AG08395 (cell line): ENCODE measurements at regions not wholly inside any gene's neighbourhood (a gene's known extent, or its start where the extent isn't known, plus 50 kb on each side); places are given as distances from the start of the nearest gene placed in this dataset.

Experiments used
- DNase-seq: peaks from one replicate; pipeline ENCODE4 v3.0.0; 2012; ENCODE audit warnings: mixed read lengths, low spot score

DNA sequence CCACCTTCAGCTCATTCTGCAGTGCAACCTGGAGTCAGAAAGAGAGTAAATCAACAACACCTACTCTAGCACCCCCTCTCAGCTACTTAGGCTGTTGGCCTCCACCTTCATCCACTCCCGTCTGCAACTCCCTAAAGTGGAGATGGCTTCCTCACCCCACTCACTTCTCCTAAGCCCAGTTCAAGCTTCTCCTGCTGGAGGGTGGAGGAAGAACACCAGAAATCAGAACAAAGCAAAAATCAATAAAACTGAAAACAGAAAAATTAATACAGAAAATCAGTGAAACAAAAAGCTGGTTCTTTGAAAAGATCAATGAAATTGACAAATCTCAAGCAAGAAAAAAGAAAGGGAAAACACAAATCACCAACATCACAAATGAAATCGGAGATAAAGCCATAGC, 191.7 kb downstream of the ANAPC1 start:
- no peak for DNase-seq

DNA sequence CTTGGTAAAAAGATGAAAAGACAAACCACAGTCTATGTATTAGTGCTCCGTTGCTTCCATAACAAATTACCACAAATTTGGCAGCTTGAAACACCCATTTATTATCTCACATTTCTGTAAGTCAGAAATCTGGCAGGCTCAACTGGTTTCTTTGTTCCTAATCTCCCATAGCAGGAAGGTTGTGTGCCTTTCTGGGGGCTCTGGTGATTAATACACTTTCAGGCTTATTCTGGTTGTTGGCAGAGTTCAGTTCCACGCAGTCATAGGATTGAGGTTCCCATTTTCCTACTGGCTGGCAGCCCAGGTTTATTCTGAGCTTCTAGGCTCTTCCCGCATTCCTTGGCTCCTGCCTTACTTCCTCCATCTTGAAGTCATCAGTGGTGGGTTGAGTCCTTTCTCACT, 189.3 kb downstream of the ANAPC1 start:
- peak; percentile 87 for DNase-seq

DNA sequence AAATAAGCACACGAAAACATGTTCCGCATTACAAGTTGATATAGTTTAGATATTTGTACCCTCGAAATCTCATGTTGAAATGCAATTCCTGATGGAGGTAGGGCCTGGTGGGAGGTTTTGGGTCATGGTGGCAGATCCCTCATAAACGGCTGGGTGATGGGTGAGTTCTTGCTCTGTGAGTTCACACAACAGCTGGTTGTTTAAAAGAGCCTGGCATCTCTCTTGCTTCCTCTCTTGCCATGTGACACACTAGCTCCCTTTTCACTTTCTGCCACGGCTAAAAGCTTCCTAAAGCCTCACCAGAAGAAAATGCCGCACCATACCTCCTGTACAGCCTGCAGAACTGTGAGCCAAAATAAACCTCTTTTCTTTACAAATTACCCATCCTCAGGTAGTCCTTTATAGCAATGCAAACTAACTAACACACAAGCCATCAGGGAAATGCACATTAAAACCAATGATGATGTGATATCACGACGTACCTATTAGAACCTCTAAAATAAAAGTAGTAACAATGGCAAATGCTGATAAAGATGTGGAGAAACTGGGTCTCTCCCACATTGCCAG, 188.5 kb downstream of the ANAPC1 start:
- DNase-seq, result no peak

DNA sequence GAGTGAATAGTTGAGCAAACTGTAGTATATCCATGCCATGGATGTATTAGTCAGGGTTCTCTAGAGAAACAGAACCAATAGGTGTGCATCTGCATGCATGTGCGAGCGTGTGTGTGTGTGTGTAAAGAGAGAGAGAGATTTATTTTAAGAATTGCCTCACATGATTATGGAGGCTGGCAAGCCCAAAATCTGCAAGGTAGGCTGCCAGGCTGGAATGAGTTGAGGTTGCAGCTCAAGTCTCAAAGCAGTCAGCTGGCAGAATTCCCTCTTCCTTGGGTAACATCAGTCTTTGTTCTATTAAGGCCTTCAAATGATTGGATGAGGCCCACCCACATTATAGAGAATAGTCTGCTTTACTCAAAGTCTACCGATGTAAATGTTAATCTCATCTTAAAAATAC, 187.8 kb downstream of the ANAPC1 start:
- DNase-seq, result no peak

DNA sequence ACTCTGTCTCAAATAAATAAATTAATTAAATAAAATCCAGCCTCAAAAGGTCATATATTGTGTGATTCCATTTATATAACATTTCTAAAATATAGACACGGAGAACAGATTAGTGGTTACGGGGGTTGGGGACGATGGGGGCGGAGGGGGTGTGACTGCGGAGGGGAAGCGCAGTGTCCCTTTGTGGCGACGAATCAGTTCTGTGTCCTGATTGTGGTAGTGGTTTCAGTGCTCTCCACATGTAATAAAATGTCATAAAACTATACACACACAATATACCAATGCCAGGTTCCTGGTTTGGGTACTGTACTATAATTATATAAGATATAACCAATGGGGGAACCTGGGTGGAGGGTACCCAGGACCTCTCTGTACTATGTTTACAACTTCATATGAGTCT, 186.4 kb downstream of the ANAPC1 start:
- no peak for DNase-seq

DNA sequence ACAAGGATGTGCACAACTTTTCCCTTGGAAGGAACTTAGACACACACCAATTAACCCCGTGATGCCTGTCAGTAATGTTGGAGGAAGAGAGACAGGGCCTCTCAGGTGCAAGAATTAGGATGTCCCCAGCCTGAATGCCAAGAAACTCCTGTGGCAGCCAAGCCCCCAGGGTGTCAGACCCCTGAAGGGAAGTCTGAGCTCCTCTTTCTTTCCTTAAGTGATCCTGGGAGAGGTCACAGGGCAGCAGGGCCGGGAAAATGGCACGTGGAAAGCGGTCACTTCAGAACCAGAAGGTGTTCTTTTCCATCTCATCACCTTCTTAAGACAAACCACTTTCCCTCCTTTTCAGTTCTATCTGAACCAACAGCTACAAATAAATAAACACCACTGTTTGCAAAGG, 185.9 kb downstream of the ANAPC1 start:
- no peak for DNase-seq

DNA sequence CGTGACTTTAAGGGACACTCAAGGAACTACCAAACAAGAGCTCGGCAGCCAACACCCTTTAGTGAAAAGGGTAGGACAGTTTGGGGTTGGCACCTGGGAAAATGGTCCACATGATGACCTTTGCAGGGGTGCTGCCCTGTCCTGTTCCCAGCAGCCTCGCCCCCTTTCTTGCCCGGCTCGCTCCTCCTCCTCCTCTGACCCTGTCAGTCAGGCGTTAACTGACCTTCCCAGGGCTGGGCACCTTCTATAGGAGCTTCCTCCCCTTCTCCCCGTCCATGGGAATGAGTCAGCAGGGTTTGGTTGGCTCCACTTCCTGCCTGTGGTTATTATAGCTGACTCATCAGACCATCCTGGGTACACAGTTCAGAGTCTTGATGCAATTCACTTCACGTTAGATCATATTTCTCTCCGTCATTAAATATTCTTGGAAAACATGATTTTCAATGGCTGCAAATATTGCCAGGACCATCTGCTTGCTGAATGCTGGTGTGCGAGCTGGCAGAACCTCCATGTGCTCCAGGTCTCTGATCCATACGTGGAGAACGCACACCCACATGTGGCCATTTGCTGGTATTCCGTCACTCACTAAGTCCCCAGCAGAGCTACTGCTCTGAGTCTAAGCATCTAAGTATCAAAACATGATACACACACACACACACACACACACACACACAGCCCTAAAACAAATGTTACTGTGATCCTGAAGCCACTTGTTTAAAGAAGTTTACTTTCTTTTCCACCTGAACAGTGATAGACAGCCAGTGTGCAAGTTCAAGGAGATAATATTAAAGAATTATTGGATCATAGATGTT, 185.0 kb downstream of the ANAPC1 start:
- peak; percentile 98 for DNase-seq

DNA sequence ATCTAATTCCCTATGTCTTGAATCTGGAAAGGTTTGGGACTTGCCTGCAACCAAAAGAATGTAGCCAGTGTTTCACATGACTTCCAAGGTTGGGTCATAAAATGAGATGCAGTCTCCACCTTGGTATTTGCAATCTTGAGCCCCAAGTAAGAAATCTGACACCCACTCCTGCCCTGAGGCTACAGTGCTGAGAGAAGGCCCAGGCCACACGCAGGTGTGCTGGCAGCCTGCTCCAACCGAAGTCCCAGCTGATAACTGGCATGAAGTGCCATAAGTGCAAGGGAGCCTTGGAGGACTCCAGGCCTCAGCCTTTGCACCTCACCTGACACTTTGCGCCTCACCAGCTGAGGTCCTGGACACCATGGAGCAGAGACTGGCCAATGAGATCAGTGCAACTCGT, 182.7 kb downstream of the ANAPC1 start:
- DNase-seq, result no peak

DNA sequence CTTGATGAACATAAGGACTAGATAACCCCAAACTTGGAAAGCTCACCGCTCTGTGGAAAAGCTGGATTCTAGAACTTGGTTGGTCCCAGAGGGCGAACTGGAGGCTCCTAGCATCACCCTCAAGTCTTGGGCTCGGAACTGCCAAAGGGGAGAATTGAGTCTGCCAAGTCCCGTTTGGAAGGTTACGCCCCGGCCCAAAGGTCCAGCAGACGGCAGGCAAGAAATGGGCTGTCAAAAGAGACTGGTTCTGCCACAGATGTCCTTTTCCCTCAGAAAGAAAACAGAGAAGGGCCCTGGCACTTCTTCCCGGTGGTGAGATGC, 182.2 kb downstream of the ANAPC1 start:
- DNase-seq, result no peak

DNA sequence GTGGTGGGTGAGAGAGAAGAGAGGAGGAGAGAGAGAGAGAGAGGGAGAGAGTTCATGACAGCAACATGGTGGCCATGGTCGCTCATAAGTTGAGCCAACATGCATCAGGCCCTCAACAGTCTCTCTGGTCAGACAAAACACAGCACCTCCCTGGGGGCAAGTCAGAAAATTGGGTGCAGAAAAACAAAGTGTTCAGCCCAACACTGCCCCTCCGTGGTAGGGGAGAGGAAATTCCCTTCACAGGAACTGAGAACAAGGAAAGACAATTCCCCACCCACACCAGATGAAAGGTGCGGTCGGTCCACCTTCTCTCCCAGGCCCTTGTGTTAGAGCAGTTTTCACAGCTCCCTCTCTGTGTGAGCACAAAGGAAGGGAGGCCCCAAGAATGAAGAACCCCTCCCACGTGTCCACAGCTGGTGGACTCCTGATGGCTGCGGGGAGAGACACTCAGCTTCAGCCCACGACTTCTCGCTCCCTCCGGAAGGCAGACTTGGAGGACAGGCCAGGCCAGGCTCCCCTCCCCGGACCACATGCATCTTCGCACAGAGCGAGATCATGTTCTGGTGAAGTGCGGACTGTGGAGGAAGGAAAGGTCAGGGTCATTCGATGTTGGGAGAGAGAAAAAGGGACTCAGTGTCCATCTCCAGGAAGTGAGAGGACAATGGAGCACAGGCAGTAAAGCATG, 181.7 kb downstream of the ANAPC1 start:
- peak; percentile 58 for DNase-seq

DNA sequence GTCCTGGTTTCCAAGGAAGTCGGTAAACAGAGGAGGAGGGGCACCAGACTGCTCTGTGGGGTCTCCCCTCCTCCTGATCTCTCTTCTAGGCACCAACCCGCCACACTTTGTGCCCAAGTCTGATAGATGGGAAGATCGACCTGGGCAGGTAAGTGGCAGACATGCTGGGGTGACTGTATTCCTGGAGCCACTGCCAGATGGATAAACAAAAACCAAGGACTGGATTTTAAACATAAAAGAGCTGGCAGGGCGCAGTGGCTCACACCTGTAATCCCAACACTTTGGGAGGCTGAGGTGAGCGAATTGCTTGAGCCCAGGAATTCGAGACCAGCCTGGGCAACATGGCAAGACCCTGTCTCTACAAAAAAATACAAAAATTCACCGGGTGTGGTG, 181.2 kb downstream of the ANAPC1 start:
- no peak for DNase-seq

DNA sequence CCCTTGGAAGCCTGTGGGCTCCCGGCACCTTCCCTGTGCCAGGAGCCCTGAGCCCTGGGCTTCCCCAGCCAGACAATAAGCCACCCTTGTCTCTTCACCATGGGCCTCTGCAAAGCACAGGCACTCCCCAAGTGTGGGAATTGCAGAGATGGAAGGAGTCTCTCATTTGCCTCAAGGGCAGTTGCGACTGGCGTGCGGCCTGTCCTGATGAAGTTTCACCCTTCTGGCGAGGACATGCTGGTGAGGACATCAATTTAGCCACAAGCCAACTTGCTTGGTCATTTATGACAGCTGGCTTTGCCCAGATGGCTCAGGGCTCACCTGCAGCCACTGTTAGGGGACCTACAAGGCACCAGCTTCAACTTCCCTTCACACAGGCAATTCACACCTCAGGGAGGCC, 180.2 kb downstream of the ANAPC1 start:
- no peak for DNase-seq

DNA sequence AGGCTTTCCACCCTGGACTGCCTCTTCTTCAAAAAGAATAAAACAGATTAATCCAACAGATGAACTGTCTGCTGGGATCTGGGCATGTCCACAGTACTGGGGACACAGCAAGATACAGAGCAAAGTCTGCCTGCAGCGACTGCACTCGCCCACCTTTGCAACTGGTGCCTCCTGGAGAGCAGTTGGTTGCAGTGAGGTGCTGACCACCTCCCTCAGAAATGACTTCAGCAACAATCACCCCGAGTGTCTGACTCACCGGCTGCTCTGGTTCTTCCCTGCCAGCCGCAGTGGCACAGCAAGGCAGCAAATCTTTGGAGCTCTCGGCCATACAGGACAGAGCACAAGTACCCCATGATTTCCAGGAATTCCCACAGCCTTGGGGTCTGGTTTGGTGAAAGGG, 179.7 kb downstream of the ANAPC1 start:
- peak; percentile 55 for DNase-seq

DNA sequence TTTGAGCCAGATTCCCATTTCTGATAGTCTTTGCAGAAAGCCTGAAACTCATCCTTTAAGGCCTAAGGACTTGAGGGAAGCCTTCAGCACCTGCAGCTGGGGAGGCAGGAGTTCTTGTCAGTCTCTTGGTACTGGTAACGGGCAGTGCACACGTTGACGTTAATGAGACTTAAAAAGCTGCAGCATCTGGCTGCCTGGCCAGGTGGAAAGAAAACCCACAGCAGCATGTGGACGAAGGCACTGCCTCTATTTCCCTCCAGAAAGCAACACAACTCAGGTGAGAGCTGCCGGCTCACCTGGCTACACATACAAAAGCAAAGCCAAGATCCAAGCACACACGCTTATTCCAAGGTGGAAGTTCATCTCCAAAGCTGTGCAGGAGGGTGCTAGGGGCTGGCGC, 178.8 kb downstream of the ANAPC1 start:
- no peak for DNase-seq

DNA sequence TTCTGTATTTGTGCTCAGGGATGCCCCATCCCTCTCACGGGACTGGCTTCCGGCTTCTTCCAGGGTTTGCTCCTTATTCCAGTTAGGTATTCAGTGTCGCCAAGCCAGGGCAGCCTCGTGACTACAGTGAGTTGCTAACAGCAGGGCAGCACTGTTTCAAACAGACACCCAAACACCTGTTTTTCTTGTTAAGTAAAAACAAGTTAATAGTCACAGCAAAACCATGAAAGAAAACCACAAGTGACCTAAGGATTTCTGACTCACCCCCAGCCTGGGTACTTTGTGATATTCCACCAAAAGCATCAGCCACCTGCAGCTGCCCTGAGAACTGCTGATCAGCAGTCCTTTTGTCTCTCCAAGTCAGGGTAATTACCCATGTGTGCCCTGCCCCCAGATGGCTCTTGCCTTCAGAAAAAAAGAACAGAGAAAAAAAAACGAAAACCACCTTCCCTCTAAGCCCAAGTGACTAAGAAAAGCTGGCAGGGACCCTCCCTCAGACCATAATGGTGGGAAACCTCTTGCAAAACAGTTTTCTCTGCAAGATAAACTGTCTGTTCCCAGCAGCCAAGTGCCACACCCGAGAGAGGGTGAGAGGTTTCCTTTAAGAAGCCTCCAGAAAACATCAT, 178.2 kb downstream of the ANAPC1 start:
- peak; percentile 44 for DNase-seq

DNA sequence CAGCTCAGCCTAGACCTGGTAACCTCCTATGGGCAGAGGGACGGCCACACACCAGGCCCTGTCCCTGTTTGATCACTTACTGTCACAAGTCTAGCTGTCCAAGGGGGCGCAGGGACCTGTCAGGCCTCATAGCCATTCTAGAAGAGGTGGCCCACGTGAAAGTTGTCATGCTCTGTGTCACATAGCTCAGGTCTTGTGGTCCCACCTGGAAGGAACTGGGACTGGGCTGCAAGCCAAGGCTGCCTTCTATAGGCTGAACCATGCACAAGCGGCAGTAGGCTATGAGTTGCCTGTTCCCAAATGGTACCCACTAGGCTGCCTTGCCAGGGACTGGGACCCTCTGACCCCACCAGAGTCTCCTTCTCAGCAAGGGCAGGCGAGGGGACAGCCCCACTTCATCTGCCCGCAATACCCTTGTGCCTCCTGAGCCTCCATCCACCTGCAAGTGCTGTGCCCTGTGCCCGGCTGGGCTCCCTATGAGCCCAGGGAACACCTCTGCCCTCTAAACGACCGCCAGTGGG, 177.5 kb downstream of the ANAPC1 start:
- no peak for DNase-seq

DNA sequence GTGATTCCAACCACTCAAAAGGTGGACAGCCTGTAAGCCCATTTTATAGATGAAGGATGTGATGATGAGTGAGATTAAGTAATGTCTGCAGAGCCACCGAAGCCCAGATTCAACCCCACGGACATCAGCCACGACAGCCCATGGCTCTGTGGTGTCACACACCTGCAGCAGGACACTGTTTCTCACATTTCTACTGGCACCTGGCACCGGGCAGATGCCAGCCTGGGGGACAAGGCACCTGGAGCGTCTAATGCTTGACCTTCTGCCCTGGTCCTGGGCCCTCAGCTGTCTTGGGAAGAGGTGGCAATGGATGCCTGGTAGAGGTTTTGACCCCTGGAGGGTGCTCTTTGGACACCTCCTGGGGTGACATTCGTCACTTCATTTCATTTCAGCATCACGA, 176.3 kb downstream of the ANAPC1 start:
- no peak for DNase-seq

DNA sequence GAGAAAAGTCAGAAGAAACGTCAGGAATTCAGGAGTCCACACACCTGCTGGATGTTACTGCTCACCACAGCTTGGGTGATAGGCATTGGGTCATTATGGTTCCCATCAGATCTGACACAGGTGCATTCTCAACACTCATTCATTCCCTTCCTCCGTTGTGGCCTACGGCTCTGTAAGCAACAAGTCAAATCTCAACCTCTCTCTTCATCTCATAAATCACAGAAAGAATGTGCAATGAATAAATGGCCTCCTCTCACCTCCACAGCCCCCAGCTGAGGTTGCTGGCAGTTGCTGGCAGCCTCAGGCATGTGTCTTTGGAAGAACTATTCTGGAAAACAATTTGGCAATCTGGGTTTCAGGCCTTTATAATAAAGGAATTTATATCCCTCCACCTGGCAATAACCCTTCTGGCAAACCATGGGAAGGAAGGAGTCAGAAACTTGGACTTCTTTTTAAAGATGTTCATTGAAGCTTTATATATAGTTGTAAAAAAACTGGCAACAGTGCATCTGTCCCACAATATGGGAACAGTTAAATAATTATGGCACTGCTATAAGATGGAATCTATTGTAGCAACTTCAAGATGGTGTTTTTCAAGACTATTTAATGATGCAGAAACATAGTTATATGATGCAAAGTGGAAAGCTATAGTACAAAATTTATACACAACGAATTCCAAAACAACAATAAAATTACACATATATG, 175.4 kb downstream of the ANAPC1 start:
- no peak for DNase-seq

DNA sequence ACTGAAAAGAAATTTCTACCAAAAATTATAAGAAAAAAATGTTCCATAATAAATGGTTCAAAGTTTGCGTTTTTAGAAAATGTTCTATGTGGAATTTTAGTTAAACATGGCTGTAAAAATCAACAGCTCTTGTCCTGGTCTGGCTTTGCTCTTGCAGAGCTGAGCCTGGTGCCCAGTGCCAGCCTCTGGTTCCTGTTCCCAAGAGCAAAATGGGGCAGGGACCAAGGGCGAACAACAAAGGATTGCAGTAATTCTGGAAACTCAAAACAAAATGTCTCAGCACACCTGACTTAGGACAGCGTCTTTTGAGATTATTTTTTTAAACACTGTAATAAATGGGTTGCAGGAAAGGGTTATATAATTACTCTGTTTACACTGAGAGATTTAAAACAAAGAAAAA, 174.7 kb downstream of the ANAPC1 start:
- no peak for DNase-seq

DNA sequence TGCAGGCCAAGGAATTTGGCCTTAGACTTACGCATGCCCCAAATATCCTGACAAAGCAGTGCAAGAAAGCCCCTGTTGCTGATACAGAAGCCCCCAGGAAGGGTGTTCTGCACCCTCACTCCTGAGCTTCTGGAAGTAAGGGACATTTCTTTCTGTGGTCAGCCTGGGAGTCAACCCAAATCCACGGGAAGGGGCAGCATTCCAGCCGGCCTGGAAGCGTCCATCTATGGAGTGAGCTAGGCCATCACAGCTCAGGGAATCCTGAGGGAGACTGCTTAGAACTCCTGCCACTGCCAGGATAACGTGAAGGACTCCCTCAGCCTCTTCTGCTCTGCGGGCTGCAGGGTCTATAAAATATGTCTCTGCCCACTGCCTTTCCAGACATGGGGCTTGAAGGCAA, 173.9 kb downstream of the ANAPC1 start:
- DNase-seq, result no peak

DNA sequence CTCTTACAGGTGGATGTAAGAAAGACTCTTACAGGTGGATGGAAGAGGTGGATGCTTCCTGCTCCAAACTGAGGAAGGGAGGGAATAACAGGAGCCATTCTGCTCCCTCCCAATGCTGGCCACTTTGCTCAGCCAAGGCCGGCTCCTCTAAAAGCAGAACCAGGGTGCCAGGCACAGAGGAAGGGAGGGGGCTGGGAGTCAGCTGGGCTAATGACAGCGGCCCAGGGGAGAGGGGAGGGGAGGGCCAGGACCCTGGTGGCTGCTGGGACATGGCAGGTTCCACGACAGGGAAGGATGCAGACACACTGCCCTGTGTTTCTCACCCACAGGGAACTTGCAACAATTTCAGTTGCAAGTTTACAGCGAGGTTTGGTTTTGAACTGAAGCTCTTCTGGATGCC, 173.4 kb downstream of the ANAPC1 start:
- DNase-seq, result no peak

DNA sequence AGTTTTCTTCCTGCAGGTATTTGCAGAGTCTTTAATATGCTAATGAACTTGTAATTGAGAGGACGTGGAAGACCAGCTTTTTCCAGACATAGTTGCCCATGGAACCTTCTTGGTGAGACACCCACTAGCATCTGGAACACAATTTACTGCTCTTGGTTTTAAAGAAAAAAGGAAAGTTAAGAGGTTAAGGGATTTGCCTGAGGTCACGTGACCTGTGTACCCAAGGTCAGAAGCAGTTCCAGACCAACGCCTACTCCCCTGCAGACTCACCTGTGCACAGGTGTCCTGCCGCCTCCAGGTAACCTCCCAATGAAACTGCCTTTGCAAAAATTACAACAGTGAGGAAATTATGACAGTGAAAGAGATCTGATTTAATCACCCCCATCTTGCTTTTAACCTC, 172.7 kb downstream of the ANAPC1 start:
- DNase-seq, result no peak
